Right atrium auricular region (tissue), 2 donors: ENCODE measurements at regions not wholly inside any gene's neighbourhood (a gene's known extent, or its start where the extent isn't known, plus 50 kb on each side); places are given as distances from the start of the nearest gene placed in this dataset.

Source experiments
- DNase-seq: peaks from one replicate; pipeline ENCODE4 v3.0.0-alpha.2; 2019; ENCODE audit warnings: low spot score
- H3K27ac ChIP-seq, 2 donors: fragments of 200-600 bp; sonication (generic); 1 replicate in 1 of 2; 2 replicates in 1 of 2; pipeline ENCODE4 v1.5.1; 2016 to 2019
- H3K27me3 ChIP-seq, 2 donors: fragments of 200-600 bp; sonication (generic); one replicate each; pipeline versions ENCODE4 v1.5.1 to v1.6.0; 2017 to 2019
- H3K36me3 ChIP-seq: fragments of 200-600 bp; sonication (generic); one replicate; pipeline ENCODE4 v1.5.1; 2016
- H3K4me1 ChIP-seq, 2 donors: fragments of 200-600 bp; sonication (generic); one replicate each; pipeline versions ENCODE4 v1.5.1 to v1.6.0; 2017 to 2019
- H3K4me3 ChIP-seq, 2 donors: fragments of 200-600 bp; sonication (generic); 1 replicate in 1 of 2; 2 replicates in 1 of 2; pipeline ENCODE4 v1.5.1; 2017 to 2019; ENCODE audit warnings: mild to moderate bottlenecking in 1 of 2, moderate library complexity in 1 of 2
- H3K9me3 ChIP-seq, 2 donors: fragments of 200-600 bp; sonication (generic); one replicate each; pipeline ENCODE4 v1.5.1; 2019
- CTCF ChIP-seq, 2 donors: fragments of 200-600 bp; sonication (generic); IDR thresholded peaks; one replicate each; pipeline ENCODE4 v1.5.1; 2019; ENCODE audit warnings: antibody characterized with exemption in 2 of 2

DNA sequence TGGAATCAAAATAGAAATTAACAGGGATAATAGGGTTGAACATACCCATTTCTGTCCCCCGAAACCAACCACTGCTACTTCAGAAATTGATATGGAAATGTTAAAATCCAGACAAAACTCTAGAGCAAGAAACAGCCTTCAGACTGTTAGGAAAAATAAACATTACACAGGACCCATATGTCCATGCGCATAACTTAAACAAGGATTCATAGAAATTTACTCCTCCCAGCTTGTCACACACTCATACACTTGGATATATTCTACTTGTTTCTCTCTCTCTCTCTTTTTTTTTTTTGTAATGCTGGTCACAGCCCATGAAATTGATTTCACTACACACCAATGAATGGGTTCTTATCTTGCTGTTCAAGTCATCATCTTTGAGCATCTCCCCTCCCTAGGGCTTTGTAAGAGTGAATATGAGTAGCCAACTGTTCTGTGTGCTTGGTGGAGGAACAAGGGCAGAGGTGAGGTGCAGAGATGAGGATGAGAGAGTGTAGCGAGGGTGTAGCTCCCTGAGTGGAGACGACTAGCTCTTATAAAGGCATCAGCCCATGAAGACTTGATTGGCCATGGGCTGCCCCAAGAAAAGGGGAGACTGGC lies 61.8 kb upstream of the MLN start:
- H3K27me3 ChIP-seq: no peaks in the 10 kb centered on the region
- DNase-seq: no peak
- no peak for TF ChIP-seq CTCF (IDR thresholded peaks at IDR 0.05)
- no peak overlapping the region for H3K27ac ChIP-seq
- H3K36me3 ChIP-seq: no peaks in the 10 kb centered on the region
- H3K4me1 ChIP-seq: no peaks in the 10 kb centered on the region
- H3K4me3 ChIP-seq: no peak overlapping the region
- H3K9me3 ChIP-seq: no peaks in the 10 kb centered on the region

GRCh38 chr6:33863723-33864440 lies 60.1 kb upstream of the MLN start:
- no peak overlapping the region for H3K4me3 ChIP-seq
- H3K4me1 ChIP-seq: no peaks in the 10 kb centered on the region
- TF ChIP-seq CTCF (IDR thresholded peaks at IDR 0.05): no peak
- no peak overlapping the region for H3K27ac ChIP-seq
- H3K9me3 ChIP-seq: no peaks in the 10 kb centered on the region
- DNase-seq: no peak
- no peaks in the 10 kb centered on the region for H3K36me3 ChIP-seq
- H3K27me3 ChIP-seq: no peaks in the 10 kb centered on the region

GRCh38 chr6:33863084-33863483 lies 59.3 kb upstream of the MLN start:
- no peak for DNase-seq
- Histone ChIP-seq H3K27me3 (no peaks in the 10 kb centered on the region), H3K4me1 (no peaks in the 10 kb centered on the region), H3K36me3 (no peaks in the 10 kb centered on the region), H3K27ac (no peak overlapping the region), H3K9me3 (no peaks in the 10 kb centered on the region), H3K4me3 (no peak overlapping the region)
- TF ChIP-seq CTCF (IDR thresholded peaks at IDR 0.05): no peak

- no peak for DNase-seq
- no peak overlapping the region for H3K27ac ChIP-seq
- no peaks in the 10 kb centered on the region for H3K4me1 ChIP-seq
- H3K4me3 ChIP-seq: no peak overlapping the region
- no peak for TF ChIP-seq CTCF (IDR thresholded peaks at IDR 0.05)
- no peaks in the 10 kb centered on the region for H3K27me3 ChIP-seq
- no peaks in the 10 kb centered on the region for H3K36me3 ChIP-seq
- H3K9me3 ChIP-seq: no peaks in the 10 kb centered on the region
Observed at GRCh38 chr6:33862536-33862935, 58.7 kb upstream of the MLN start.

- no peak for DNase-seq
- no peaks in the 10 kb centered on the region for H3K9me3 ChIP-seq
- H3K27ac ChIP-seq: no peak overlapping the region
Observed at GRCh38 chr6:33861722-33862121, 57.9 kb upstream of the MLN start.

More at GRCh38 chr6:33861722-33862121, 57.9 kb upstream of the MLN start:
- no peaks in the 10 kb centered on the region for H3K27me3 ChIP-seq
- no peak for TF ChIP-seq CTCF (IDR thresholded peaks at IDR 0.05)
- no peaks in the 10 kb centered on the region for H3K4me1 ChIP-seq
- no peaks in the 10 kb centered on the region for H3K36me3 ChIP-seq
- H3K4me3 ChIP-seq: no peak overlapping the region
